B cell (primary cell): ENCODE measurements at regions not wholly inside any gene's neighbourhood (a gene's known extent, or its start where the extent isn't known, plus 50 kb on each side); places are given as distances from the start of the nearest gene placed in this dataset.

Experiments
- ATAC-seq: fragments of 200-7000 bp; cut with Tn5 transposase; one replicate; pipeline ENCODE4 v1.10.0; 2021; ENCODE audit warnings: low read depth, mild to moderate bottlenecking, moderate number of reproducible peaks, moderate library complexity
- CTCF ChIA-PET: fragments of 350-600 bp; sonication (Branson Sonifier 250); formaldehyde crosslinking; loops from one replicate; lab custom pipeline; 2021; ENCODE audit warnings: antibody characterized with exemption, inconsistent platforms; lab: Charles Lee
- POLR2A ChIA-PET: fragments of 350-600 bp; sonication (Branson Sonifier 250); formaldehyde crosslinking; loops from one replicate; lab custom pipeline; 2021; ENCODE audit warnings: antibody characterized with exemption; lab: Charles Lee
- DNase-seq: peaks from one replicate; pipeline ENCODE4 v3.0.0; 2013
- H2AFZ ChIP-seq: 2 replicates; pipeline ENCODE4 v1.6.1; 2012; ENCODE audit warnings: mild to moderate bottlenecking, low read depth, low read length; ENCODE audit not compliant: insufficient read depth, poor library complexity, severe bottlenecking
- H3K27ac ChIP-seq, 2 donors: 1 replicate in 1 of 2; 2 replicates in 1 of 2; pipeline ENCODE4 v1.5.1; 2012 to 2013; ENCODE audit warnings: low read length in 2 of 2, mild to moderate bottlenecking in 2 of 2, moderate library complexity in 1 of 2
- H3K27me3 ChIP-seq, 4 experiments: fragments of 200-600 bp in 1 of 4; sonication (generic) in 1 of 4; replicated peaks in 1 of 4; 1 replicate in 2 of 4; 2 replicates in 2 of 4; pipeline versions ENCODE4 v1.6.1 to v1.7.0; 2013 to 2016; ENCODE audit warnings: low read length in 3 of 4, mild to moderate bottlenecking in 2 of 4, mixed read lengths in 1 of 4, moderate library complexity in 1 of 4; ENCODE audit not compliant: insufficient read depth in 4 of 4, control insufficient read depth in 3 of 4; ENCODE audit errors: control extremely low read depth in 1 of 4
- H3K36me3 ChIP-seq, 2 experiments: replicated peaks in 1 of 2; 1 replicate in 1 of 2; 2 replicates in 1 of 2; pipeline versions ENCODE4 v1.6.1 to v1.7.1; 2013; ENCODE audit warnings: low read length in 1 of 2; ENCODE audit not compliant: insufficient read depth in 2 of 2, control insufficient read depth in 1 of 2; ENCODE audit errors: control extremely low read depth in 1 of 2, extremely low read depth in 1 of 2
- H3K4me1 ChIP-seq, 2 donors: fragments of 200-600 bp in 1 of 2; sonication (generic) in 1 of 2; 1 replicate in 1 of 2; 2 replicates in 1 of 2; pipeline versions ENCODE4 v1.5.1 to v1.6.1; 2013 to 2017; ENCODE audit warnings: low read length in 2 of 2; ENCODE audit not compliant: control insufficient read depth in 2 of 2, insufficient read depth in 2 of 2
- H3K4me2 ChIP-seq: replicated peaks from 2 replicates; pipeline ENCODE3; 2012; ENCODE audit warnings: mild to moderate bottlenecking, low read depth, low read length; ENCODE audit not compliant: poor library complexity, severe bottlenecking
- H3K4me3 ChIP-seq, 5 experiments: fragments of 200-600 bp in 1 of 5; sonication (generic) in 1 of 5; 1 replicate in 3 of 5; 2 replicates in 2 of 5; pipeline versions ENCODE4 v1.5.1 to v1.7.0; 2011 to 2016; ENCODE audit warnings: low read length in 4 of 5, mild to moderate bottlenecking in 4 of 5, low read depth in 2 of 5, control low read depth in 1 of 5, moderate library complexity in 1 of 5; ENCODE audit not compliant: insufficient read depth in 1 of 5; ENCODE audit errors: control extremely low read depth in 1 of 5, extremely low read depth in 1 of 5
- H3K79me2 ChIP-seq: fragments of 200-600 bp; sonication (generic); one replicate; pipeline ENCODE4 v1.6.0; 2016; ENCODE audit warnings: low read length; ENCODE audit not compliant: control insufficient read depth, insufficient read depth
- H3K9ac ChIP-seq: fragments of 200-600 bp; sonication (generic); 2 replicates; pipeline ENCODE4 v1.6.1; 2017; ENCODE audit warnings: mild to moderate bottlenecking, low read length, moderate library complexity
- H3K9me3 ChIP-seq, 3 donors: one replicate each; pipeline versions ENCODE4 v1.6.1 to v1.7.1; 2013; ENCODE audit warnings: low read length in 2 of 3; ENCODE audit not compliant: control insufficient read depth in 2 of 3, insufficient read depth in 1 of 3; ENCODE audit errors: control extremely low read depth in 1 of 3
- H4K20me1 ChIP-seq: 2 replicates; pipeline ENCODE4 v1.6.0; 2012; ENCODE audit warnings: mild to moderate bottlenecking, low read length; ENCODE audit not compliant: insufficient read depth, control insufficient read depth, poor library complexity, severe bottlenecking
- H3K27ac Mint-ChIP-seq: one replicate; pipeline ENCODE4 v1.8.0; 2021; ENCODE audit warnings: mixed read lengths
- H3K27me3 Mint-ChIP-seq: one replicate; pipeline ENCODE4 v1.8.0; 2021; ENCODE audit warnings: mixed read lengths
- H3K4me1 Mint-ChIP-seq: one replicate; pipeline ENCODE4 v1.8.0; 2021; ENCODE audit warnings: mixed read lengths
- H3K4me3 Mint-ChIP-seq: one replicate; pipeline ENCODE4 v1.8.0; 2021; ENCODE audit warnings: mixed read lengths
- H3K9me3 Mint-ChIP-seq: one replicate; pipeline ENCODE4 v1.8.0; 2022; ENCODE audit warnings: mixed read lengths; ENCODE audit not compliant: insufficient read depth
- CTCF ChIP-seq: fragments of 200-600 bp; IDR thresholded peaks from one replicate; pipeline ENCODE4 v1.8.0; 2022; ENCODE audit warnings: antibody characterized with exemption, mild to moderate bottlenecking
- EZH2 ChIP-seq: IDR thresholded peaks from 2 replicates; pipeline ENCODE4 v1.6.1; 2012; ENCODE audit warnings: borderline replicate concordance, low read depth, mild to moderate bottlenecking, moderate library complexity, low read length; ENCODE audit not compliant: insufficient read depth, poor library complexity, severe bottlenecking
- WGBS: methylation state at CpG from one replicate; pipeline ENCODE4 v1.1.5; 2013; ENCODE audit warnings: missing lambda C conversion rate; ENCODE audit not compliant: insufficient coverage; 5-methylcytosine and 5-hydroxymethylcytosine counted together
- intact Hi-C: fragments of 100-400 bp; cut with micrococcal nuclease; formaldehyde crosslinking; loops from one replicate; pipeline ENCODE4 v1.10.0; 2022

DNA sequence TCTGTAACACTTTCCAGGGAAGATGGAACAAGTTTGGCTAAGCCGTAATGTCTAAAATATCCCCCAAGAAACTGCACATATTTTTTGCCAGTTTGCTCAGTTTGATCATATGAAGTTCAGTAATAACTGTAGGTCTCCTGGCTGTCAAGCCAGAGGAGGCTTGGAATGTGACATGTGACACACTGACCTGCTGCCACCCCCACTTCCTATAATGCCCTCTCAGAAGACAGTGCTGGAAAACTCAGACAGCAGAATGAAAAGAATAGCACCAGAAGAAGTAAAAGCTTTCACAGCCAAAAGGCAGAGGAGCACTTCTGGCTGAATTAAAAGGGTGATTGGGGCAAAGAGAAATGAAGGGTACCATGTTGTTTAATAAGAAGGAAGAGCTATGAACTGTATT, 67.4 kb upstream of the UBAC2 start:
- intact Hi-C loops = no loop called here
- H3K9ac ChIP-seq = no peak overlapping the region
- no peaks in the 10 kb centered on the region for H3K36me3 ChIP-seq
- H3K27ac ChIP-seq = no peak overlapping the region
- CTCF ChIA-PET = no interaction called here
- TF ChIP-seq CTCF (no peak), EZH2 (no peak)
- H2AFZ ChIP-seq = no peak overlapping the region
- H3K4me3 ChIP-seq = no peak overlapping the region
- ATAC-seq = no peak
- Mint-ChIP-seq H3K27me3 (peaks cover 4% of the 10 kb centered on the region), H3K27ac (no peak overlapping the region), H3K4me1 (no peaks in the 10 kb centered on the region), H3K9me3 (peaks cover 2% of the 10 kb centered on the region), H3K4me3 (no peak overlapping the region)
- POLR2A ChIA-PET = no interaction called here
- no CpG with 5 or more reads among the region's 1 CpG for WGBS
- no peaks in the 10 kb centered on the region for H3K79me2 ChIP-seq
- DNase-seq = no peak
- H3K4me2 ChIP-seq = no peak overlapping the region
- H3K9me3 ChIP-seq = no peaks in the 10 kb centered on the region
- H4K20me1 ChIP-seq = no peaks in the 10 kb centered on the region
- no peaks in the 10 kb centered on the region for H3K4me1 ChIP-seq
- peaks cover 0 to 4% (median 0%) of the 10 kb centered on the region in 4 experiments for H3K27me3 ChIP-seq

DNA sequence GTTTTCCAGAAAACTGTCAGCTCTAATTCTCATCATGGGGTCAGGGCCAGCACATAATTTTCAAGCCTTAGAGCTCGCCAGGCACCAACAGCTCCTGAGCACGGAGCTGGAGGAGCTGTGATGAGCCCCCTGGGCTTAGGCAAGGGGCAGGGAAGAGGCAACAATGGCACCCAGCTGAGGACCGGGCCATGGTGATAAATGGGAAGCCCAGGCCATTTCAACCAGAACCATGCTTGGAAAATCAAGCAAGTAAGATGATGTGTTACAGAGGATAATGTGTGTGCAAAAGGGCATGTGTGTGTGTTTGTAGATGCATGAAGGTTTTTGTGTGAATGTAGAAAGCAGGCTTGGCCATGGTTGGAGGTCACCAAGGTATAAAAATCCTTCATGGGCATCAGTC, 66.8 kb upstream of the UBAC2 start:
- H3K4me3 ChIP-seq = no peak overlapping the region
- no peaks in the 10 kb centered on the region for H3K9me3 ChIP-seq
- 94% methylated on average over 3 of the region's 3 CpGs for WGBS
- H3K79me2 ChIP-seq = no peaks in the 10 kb centered on the region
- ChIA-PET POLR2A (no interaction called here), CTCF (no interaction called here)
- Mint-ChIP-seq H3K9me3 (no peaks in the 10 kb centered on the region), H3K4me1 (no peaks in the 10 kb centered on the region), H3K27ac (no peak overlapping the region), H3K27me3 (peaks cover 4% of the 10 kb centered on the region), H3K4me3 (no peak overlapping the region)
- H3K27me3 ChIP-seq = peaks cover 0 to 4% (median 0%) of the 10 kb centered on the region in 4 experiments
- no peak overlapping the region for H3K27ac ChIP-seq
- intact Hi-C loops = no loop called here
- no peak overlapping the region for H3K4me2 ChIP-seq
- TF ChIP-seq EZH2 (no peak), CTCF (no peak)
- no peaks in the 10 kb centered on the region for H3K36me3 ChIP-seq
- no peak overlapping the region for H3K9ac ChIP-seq
- no peaks in the 10 kb centered on the region for H4K20me1 ChIP-seq
- no peaks in the 10 kb centered on the region for H3K4me1 ChIP-seq
- no peak for ATAC-seq
- DNase-seq = no peak
- H2AFZ ChIP-seq = no peak overlapping the region
